ENCODE measurements at regions not wholly inside any gene's neighbourhood (a gene's known extent, or its start where the extent isn't known, plus 50 kb on each side); places are given as distances from the start of the nearest gene placed in this dataset.
"Not testable (repeated sequence)": the region's sequence is repeated elsewhere in the genome, so short reads cannot be mapped to it uniquely, and the experiment has no call there.

DNA sequence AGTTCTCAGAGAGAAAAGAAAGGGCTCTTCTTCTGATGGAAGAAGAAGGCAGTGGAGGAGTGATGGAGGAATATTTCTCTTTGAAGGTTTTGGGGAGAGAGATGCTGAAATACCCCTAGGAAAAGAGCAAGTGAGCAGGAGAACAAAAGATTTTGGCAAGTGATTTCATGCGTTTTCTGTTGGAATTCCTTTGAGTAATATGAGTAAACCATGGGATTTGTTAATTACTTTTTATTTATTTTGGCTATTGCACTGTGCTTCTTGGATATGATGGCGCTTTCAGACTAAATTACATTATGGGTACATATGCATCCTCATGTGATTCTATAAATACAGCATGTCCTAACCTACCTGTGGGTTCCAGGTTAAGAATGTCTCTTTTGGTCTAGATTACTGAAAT lies 210.1 kb upstream of the PTGFR start:
- DNase-seq (ENCODE audit: low read depth, low spot score), result no peak
- in situ Hi-C loops (cut with HindIII; ENCODE audit: low pct_unique_long_range_greater_than_20kb, low sequenced_read_pairs), result no loop called here

DNA sequence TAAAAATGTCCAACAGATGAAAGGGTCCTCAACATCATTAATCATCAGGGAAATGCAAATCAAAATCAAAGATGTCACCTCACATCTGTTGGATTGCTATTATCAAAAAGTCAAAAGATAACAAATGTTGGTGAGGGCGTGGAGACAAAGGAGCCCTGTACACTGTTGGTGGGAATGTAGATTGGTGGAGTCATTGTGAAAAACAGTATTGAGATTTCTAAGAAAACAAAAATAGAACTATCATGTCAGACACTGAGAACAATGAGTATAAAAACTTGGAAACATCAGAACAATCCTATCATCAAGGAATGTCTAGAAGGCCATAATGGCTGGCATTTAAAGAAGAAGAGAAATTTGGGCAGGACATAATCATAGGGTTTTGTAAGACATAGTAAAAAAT lies 209.2 kb upstream of the PTGFR start:
- DNase-seq (ENCODE audit: low read depth, low spot score), result no peak
- in situ Hi-C loops (cut with HindIII; ENCODE audit: low pct_unique_long_range_greater_than_20kb, low sequenced_read_pairs), result no loop called here

DNA sequence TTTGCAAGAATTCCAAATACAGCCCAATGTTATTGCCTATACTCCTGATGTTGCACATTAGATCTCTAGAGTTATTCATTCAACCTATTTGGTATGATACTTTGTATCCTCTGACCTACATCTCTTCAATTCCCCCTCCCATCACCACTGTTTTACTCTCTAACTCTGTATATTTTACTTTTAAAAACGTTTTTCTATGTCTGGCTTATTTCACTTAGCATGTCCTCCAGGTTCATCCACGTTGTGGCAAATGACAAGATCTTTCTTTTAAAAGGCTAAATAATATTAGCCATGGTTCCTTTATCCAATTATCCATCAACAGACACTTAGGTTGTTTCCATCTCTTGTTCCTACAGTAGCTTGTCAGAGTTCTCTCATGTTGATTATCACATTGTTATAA lies 207.1 kb upstream of the PTGFR start:
- no peak for DNase-seq (ENCODE audit: low read depth, low spot score)

DNA sequence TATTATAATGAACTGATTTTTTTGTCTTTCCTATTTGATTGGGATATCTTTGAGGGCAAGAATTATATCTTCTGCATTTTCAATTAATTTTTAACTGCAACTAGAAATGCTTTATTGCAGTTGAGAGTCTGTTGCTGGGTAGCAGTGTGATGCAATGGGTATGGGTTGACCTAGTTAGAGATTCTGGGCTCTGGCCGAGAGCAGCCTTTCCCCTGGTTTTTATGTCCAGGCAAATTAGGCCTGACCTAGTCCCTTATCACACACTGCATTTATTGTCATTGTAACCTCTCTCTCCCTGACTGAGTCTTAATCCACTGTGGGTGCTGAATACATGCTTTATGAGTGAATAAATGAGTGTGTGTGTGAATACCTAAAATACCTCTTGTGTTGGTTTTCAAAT lies 206.4 kb upstream of the PTGFR start:
- no peak for DNase-seq (ENCODE audit: low read depth, low spot score)
- in situ Hi-C loops (cut with HindIII; ENCODE audit: low pct_unique_long_range_greater_than_20kb, low sequenced_read_pairs), result no loop called here

More for the DNA sequence above, 207.1 kb upstream of the PTGFR start:
- in situ Hi-C loops (cut with HindIII; ENCODE audit: low pct_unique_long_range_greater_than_20kb, low sequenced_read_pairs), result no loop called here

- DNase-seq (ENCODE audit: low read depth, low spot score), result no peak
- in situ Hi-C loops (cut with HindIII; ENCODE audit: low pct_unique_long_range_greater_than_20kb, low sequenced_read_pairs), result no loop called here
Measured at GRCh38 chr1:78286686-78287085, 204.1 kb upstream of the PTGFR start.

- in situ Hi-C loops (cut with HindIII; ENCODE audit: low pct_unique_long_range_greater_than_20kb, low sequenced_read_pairs), result no loop called here
- no peak for DNase-seq (ENCODE audit: low read depth, low spot score)
Measured at GRCh38 chr1:78289603-78290002, 201.2 kb upstream of the PTGFR start.

GRCh38 chr1:78291418-78291817 lies 199.4 kb upstream of the PTGFR start:
- in situ Hi-C loops (cut with HindIII; ENCODE audit: low pct_unique_long_range_greater_than_20kb, low sequenced_read_pairs), result no loop called here
- DNase-seq (ENCODE audit: low read depth, low spot score), result no peak

DNA sequence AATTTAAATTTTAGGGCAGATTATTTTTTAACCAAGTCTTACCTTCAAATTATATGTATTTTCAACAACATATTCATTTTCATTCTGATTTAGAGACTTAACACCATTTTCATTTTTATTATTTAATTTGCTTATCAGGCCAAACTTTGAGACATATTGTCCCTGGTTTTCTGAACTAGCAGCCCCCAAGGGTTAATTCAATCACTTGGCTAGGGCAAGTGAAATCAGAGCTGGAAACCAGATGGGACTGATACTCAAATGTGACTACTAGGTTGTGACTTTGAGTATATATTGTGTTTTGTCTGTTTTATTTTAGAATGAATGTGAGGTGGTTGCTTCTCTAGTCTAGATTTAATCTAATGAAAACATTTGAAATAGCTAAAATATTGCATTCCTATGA lies 198.9 kb upstream of the PTGFR start:
- in situ Hi-C loops (cut with HindIII; ENCODE audit: low pct_unique_long_range_greater_than_20kb, low sequenced_read_pairs), result no loop called here
- no peak for DNase-seq (ENCODE audit: low read depth, low spot score)

DNA sequence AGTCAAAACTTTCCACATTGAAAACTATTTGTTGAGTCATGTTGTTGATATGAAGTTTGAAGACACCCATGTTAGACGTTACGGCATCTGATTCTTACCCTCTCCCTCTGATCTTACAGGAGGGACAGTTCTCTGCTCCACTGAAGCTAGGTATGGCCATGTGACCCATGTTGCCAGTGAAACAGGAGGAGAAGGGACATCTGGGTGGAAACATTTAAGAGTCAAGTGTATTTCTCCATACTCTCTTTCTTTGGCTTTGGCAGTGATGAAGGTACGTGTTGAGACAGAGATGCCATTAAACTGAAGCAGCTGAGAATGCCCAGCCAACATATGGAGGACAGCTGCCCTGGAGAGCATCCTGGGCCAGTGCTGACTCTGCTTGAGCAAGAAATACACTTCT lies 198.4 kb upstream of the PTGFR start:
- DNase-seq (ENCODE audit: low read depth, low spot score), result no peak
- in situ Hi-C loops (cut with HindIII; ENCODE audit: low pct_unique_long_range_greater_than_20kb, low sequenced_read_pairs), result no loop called here

DNA sequence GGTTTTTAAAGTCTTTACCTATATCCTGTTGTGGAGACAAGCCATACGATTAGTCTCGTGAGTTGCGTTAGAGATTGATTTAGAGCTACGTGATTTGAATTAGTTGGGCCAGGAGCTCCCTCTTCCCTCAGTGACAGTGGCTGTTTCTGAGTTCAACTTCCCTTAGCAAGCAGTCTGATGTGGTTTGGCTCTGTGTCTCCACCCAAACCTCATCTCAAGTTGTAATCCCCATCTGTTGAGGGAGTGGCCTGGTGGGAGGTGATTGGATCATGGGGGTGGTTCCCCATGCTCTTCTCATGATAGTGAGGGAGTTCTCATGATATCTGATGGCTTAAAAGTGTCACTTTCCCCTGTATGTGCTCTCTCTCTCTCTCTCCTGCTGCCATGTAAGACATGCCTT lies 192.9 kb upstream of the PTGFR start:
- DNase-seq (ENCODE audit: low read depth, low spot score), result no peak
- in situ Hi-C loops (cut with HindIII; ENCODE audit: low pct_unique_long_range_greater_than_20kb, low sequenced_read_pairs), result no loop called here

GRCh38 chr1:78298349-78298748 lies 192.4 kb upstream of the PTGFR start:
- DNase-seq (ENCODE audit: low read depth, low spot score), result no peak
- in situ Hi-C loops (cut with HindIII; ENCODE audit: low pct_unique_long_range_greater_than_20kb, low sequenced_read_pairs), result no loop called here

DNA sequence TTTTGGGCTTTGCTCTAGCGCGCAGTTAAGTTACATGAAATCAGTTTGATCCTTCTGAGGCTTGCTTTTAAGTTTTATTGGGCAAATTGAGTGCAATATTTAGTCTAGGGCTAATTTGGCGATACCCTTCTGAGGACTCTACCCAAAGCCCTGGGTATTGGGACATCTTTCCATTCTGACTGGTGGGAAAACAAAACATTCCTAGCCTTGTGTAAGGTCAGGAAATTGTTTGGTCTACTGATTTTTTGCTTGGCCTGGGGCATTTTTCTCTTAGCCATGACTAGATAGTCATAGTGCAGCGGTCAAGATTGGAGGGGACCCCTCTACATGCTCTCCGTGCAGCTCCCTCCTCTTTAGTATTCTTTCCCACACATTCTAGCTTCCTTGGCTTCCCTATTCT lies 189.6 kb upstream of the PTGFR start:
- no peak for DNase-seq (ENCODE audit: low read depth, low spot score)
- in situ Hi-C loops (cut with HindIII; ENCODE audit: low pct_unique_long_range_greater_than_20kb, low sequenced_read_pairs), result no loop called here

DNA sequence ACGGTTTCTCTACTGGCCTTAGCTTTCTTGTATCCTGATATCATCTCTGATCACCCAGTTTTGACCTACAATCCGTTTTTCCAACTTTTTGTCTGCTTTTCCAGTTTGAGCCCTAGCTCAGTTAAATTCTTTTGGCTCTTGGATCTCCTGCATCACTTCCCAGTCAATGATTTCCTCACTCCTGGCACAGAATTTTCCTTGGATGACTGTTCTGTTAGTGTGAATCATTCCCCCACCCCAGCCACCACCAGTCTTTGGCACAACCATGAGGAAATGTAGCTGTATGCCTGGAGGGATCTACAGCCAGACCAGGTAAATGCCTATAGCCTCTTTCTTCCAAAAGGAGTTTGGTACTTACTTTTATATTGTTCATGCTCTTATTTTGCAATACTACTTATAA lies 187.2 kb upstream of the PTGFR start:
- no peak for DNase-seq (ENCODE audit: low read depth, low spot score)

GRCh38 chr1:78304341-78304740 lies 186.4 kb upstream of the PTGFR start:
- in situ Hi-C loops (cut with HindIII; ENCODE audit: low pct_unique_long_range_greater_than_20kb, low sequenced_read_pairs), result no loop called here

More for the DNA sequence above, 187.2 kb upstream of the PTGFR start:
- in situ Hi-C loops (cut with HindIII; ENCODE audit: low pct_unique_long_range_greater_than_20kb, low sequenced_read_pairs), result no loop called here

DNA sequence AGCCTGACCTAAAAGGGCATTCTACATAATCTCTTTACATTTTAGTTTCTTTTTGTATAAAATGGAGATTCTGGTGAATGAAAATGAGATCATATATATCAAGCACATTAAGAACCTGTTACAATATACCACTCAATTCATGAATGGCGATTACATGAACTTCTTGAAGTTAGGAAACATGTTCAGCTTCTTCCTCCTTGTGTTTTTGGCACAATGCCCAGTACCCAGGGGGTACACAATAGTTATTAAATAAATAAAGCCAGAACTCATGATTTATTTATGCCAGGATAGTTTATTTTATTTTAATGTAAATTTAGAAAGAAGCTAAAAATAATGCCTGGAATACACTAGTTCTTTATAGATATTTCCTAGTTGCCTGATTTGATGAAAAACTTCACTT lies 186.0 kb upstream of the PTGFR start:
- no peak for DNase-seq (ENCODE audit: low read depth, low spot score)
- in situ Hi-C loops (cut with HindIII; ENCODE audit: low pct_unique_long_range_greater_than_20kb, low sequenced_read_pairs), result no loop called here

More at GRCh38 chr1:78304341-78304740, 186.4 kb upstream of the PTGFR start:
- no peak for DNase-seq (ENCODE audit: low read depth, low spot score)

DNA sequence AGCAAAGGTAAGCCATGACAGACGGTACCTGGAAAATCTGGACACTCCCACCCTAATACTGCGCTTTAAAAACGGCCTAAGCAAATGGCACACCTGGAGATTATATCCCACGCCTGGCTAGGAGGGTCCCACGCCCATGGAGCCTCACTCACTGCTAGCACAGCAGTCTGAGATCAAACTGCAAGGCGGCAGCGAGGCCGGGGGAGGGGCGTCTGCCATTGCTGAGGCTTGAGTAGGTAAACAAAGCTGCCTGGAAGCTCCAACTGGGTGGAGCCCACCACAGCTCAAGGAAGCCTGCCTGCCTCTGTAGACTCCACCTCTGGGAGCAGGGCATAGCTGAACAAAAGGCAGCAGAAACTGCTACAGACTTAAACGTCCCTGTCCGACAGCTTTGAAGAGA lies 180.5 kb upstream of the PTGFR start:
- DNase-seq (ENCODE audit: low read depth, low spot score); in situ Hi-C loops (cut with HindIII; ENCODE audit: low pct_unique_long_range_greater_than_20kb, low sequenced_read_pairs): not testable (repeated sequence)

GRCh38 chr1:78318011-78318410 lies 172.8 kb upstream of the PTGFR start:
- in situ Hi-C loops (cut with HindIII; ENCODE audit: low pct_unique_long_range_greater_than_20kb, low sequenced_read_pairs), result no loop called here
- no peak for DNase-seq (ENCODE audit: low read depth, low spot score)

DNA sequence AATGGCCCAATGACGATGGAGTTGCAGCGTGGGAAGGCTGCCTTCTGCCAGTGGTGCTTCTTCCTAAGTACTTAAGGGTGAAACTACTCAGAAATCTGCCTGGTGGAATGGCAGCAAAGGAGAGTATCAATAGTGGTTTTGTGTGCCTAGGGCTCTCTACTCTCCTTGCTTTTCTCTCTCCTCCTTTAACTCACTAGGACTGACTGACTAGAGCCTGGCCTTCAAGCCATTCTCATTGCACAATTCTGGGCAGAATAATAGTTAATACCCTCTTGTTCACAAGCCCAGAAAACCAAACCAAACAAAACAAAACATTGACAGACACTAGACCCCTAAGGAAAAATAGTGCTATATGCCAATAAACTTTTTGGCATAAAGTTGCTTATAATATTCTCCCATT lies 171.2 kb upstream of the PTGFR start:
- in situ Hi-C loops (cut with HindIII; ENCODE audit: low pct_unique_long_range_greater_than_20kb, low sequenced_read_pairs), result no loop called here
- no peak for DNase-seq (ENCODE audit: low read depth, low spot score)

GRCh38 chr1:78322928-78323680 lies 167.7 kb upstream of the PTGFR start:
- in situ Hi-C loops (cut with HindIII; ENCODE audit: low pct_unique_long_range_greater_than_20kb, low sequenced_read_pairs), result no loop called here
- DNase-seq (ENCODE audit: low read depth, low spot score), result no peak

DNA sequence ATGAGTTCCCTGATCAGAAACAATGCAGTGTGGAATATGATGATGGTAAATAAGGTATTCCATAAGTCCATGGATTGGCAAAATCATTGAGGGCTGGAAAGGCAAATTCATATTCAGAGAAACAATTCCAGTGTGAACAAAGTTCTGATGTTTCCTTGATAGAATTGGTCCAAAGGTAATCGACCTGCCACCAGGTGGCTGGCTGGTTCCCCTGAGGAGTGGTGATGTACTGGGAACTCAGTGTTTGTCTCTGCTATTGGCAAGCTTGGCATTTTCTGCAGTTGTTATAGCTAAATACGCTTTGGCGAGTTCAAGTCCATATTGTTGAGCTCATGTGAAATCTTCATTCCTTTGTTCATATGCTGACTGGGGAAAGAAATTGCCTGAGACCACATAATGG lies 165.5 kb upstream of the PTGFR start:
- in situ Hi-C loops (cut with HindIII; ENCODE audit: low pct_unique_long_range_greater_than_20kb, low sequenced_read_pairs), result no loop called here
- DNase-seq (ENCODE audit: low read depth, low spot score), result no peak

All from SK-MEL-5 (cell line).